ENCODE measurements at regions not wholly inside any gene's neighbourhood (a gene's known extent, or its start where the extent isn't known, plus 50 kb on each side); places are given as distances from the start of the nearest gene placed in this dataset.

- Histone ChIP-seq H3K4me3 (replicated peaks; ENCODE audit: low read depth, low read length) (no peak overlapping the region), H3K36me3 (ENCODE audit: control insufficient read depth, insufficient read depth, low read length) (no peaks in the 10 kb centered on the region), H3K27me3 (replicated peaks; ENCODE audit: control insufficient read depth, insufficient read depth, low read length) (no peaks in the 10 kb centered on the region)
- TF ChIP-seq CTCF (IDR thresholded peaks at IDR 0.05; ENCODE audit: insufficient read depth, low read length, poor library complexity, severe bottlenecking) = no peak
- no peak for DNase-seq (ENCODE audit: extremely low read depth, insufficient read length)
These were observed 73.3 kb upstream of the KLF7 start for GRCh38 chr2:207238831-207239701.

- DNase-seq (ENCODE audit: extremely low read depth, insufficient read length) = no peak
- no peak for TF ChIP-seq CTCF (IDR thresholded peaks at IDR 0.05; ENCODE audit: insufficient read depth, low read length, poor library complexity, severe bottlenecking)
- Histone ChIP-seq H3K27me3 (replicated peaks; ENCODE audit: control insufficient read depth, insufficient read depth, low read length) (no peaks in the 10 kb centered on the region), H3K36me3 (ENCODE audit: control insufficient read depth, insufficient read depth, low read length) (no peaks in the 10 kb centered on the region), H3K4me3 (replicated peaks; ENCODE audit: low read depth, low read length) (no peak overlapping the region)
These were observed 74.2 kb upstream of the KLF7 start for GRCh38 chr2:207239754-207240494.

- Histone ChIP-seq H3K27me3 (replicated peaks; ENCODE audit: control insufficient read depth, insufficient read depth, low read length) (no peaks in the 10 kb centered on the region), H3K4me3 (replicated peaks; ENCODE audit: low read depth, low read length) (no peak overlapping the region), H3K36me3 (ENCODE audit: control insufficient read depth, insufficient read depth, low read length) (no peaks in the 10 kb centered on the region)
- no peak for DNase-seq (ENCODE audit: extremely low read depth, insufficient read length)
- no peak for TF ChIP-seq CTCF (IDR thresholded peaks at IDR 0.05; ENCODE audit: insufficient read depth, low read length, poor library complexity, severe bottlenecking)
These were observed 74.9 kb upstream of the KLF7 start for GRCh38 chr2:207240649-207241048.

- Histone ChIP-seq H3K27me3 (replicated peaks; ENCODE audit: control insufficient read depth, insufficient read depth, low read length) (no peaks in the 10 kb centered on the region), H3K36me3 (ENCODE audit: control insufficient read depth, insufficient read depth, low read length) (no peaks in the 10 kb centered on the region), H3K4me3 (replicated peaks; ENCODE audit: low read depth, low read length) (no peak overlapping the region)
- DNase-seq (ENCODE audit: extremely low read depth, insufficient read length) = no peak
- TF ChIP-seq CTCF (IDR thresholded peaks at IDR 0.05; ENCODE audit: insufficient read depth, low read length, poor library complexity, severe bottlenecking) = no peak
These were observed 75.5 kb upstream of the KLF7 start for GRCh38 chr2:207241198-207241597.

- Histone ChIP-seq H3K4me3 (replicated peaks; ENCODE audit: low read depth, low read length) (no peak overlapping the region), H3K36me3 (ENCODE audit: control insufficient read depth, insufficient read depth, low read length) (no peaks in the 10 kb centered on the region), H3K27me3 (replicated peaks; ENCODE audit: control insufficient read depth, insufficient read depth, low read length) (no peaks in the 10 kb centered on the region)
- no peak for TF ChIP-seq CTCF (IDR thresholded peaks at IDR 0.05; ENCODE audit: insufficient read depth, low read length, poor library complexity, severe bottlenecking)
- no peak for DNase-seq (ENCODE audit: extremely low read depth, insufficient read length)
These were observed 77.9 kb upstream of the KLF7 start for GRCh38 chr2:207243601-207244000.
